ENCODE measurements at regions not wholly inside any gene's neighbourhood (a gene's known extent, or its start where the extent isn't known, plus 50 kb on each side); places are given as distances from the start of the nearest gene placed in this dataset.
"Not testable (repeated sequence)": the region's sequence is repeated elsewhere in the genome, so short reads cannot be mapped to it uniquely, and the experiment has no call there.

DNA sequence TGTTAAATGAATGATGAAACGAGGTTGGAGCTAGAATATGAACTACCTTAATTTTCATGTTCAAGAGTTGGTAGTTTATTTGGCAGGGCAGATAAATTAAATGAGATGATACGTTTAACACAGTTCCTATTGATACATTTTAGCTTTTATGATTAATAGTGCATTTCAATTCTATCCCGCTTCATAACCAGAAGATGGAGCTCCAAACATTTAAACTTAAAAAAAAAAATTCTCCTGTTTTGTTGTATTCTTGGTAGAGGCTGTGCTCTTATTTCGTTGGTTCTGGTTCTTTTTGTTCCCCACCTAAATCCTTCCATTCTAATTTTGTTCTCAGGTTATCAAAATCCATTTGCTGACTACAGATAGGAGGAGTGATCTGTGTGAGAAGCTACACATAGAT lies 71.8 kb upstream of the PTPN13 start:
- FAIRE-seq (no peak), DNase-seq (no peak), ATAC-seq (no peak)
- no peaks in the 10 kb centered on the region for H3K4me1 ChIP-seq
- intact Hi-C loops (cut with DNase I), result no loop called here
- H3K36me3 ChIP-seq, result no peaks in the 10 kb centered on the region
- TF ChIP-seq, protein P1, sequence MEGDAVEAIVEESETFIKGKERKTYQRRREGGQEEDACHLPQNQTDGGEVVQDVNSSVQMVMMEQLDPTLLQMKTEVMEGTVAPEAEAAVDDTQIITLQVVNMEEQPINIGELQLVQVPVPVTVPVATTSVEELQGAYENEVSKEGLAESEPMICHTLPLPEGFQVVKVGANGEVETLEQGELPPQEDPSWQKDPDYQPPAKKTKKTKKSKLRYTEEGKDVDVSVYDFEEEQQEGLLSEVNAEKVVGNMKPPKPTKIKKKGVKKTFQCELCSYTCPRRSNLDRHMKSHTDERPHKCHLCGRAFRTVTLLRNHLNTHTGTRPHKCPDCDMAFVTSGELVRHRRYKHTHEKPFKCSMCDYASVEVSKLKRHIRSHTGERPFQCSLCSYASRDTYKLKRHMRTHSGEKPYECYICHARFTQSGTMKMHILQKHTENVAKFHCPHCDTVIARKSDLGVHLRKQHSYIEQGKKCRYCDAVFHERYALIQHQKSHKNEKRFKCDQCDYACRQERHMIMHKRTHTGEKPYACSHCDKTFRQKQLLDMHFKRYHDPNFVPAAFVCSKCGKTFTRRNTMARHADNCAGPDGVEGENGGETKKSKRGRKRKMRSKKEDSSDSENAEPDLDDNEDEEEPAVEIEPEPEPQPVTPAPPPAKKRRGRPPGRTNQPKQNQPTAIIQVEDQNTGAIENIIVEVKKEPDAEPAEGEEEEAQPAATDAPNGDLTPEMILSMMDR (IDR thresholded peaks at IDR 0.05), result no peak
- H3K4me3 ChIP-seq, result no peak overlapping the region
- 43 to 64% methylated on average over 4 of the region's 4 CpGs for WGBS, 2 donors
- H3K27me3 ChIP-seq, result no peaks in the 10 kb centered on the region
- no peak overlapping the region for H3K27ac ChIP-seq
- no peaks in the 10 kb centered on the region for H3K9me3 ChIP-seq

DNA sequence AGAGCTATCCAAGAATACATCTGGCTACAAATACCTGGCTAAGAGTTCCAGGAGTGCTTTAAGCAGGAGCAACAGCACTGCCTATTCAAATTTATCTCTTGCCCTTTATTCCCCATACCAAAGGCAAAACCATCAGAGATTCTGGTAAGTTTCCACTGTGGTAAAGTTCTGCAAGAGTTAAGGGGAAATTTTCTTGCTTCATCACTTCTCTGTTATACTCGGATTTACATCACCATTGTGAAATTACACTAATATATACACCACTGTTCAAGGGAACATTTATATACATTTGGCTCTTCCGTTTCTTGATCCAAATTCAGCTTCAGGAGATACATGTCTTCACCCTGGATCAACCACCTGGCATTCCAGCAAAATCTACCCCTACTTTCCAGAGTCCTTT lies 70.8 kb upstream of the PTPN13 start:
- Histone ChIP-seq H3K27ac (no peak overlapping the region), H3K9me3 (no peaks in the 10 kb centered on the region), H3K4me1 (no peaks in the 10 kb centered on the region), H3K36me3 (no peaks in the 10 kb centered on the region), H3K4me3 (no peak overlapping the region), H3K27me3 (no peaks in the 10 kb centered on the region)
- DNase-seq (no peak), FAIRE-seq (no peak), ATAC-seq (no peak)
- intact Hi-C loops (cut with DNase I), result no loop called here
- WGBS, 2 donors, result 70 to 75% methylated on average over 2 of the region's 2 CpGs
- TF ChIP-seq, protein P1 (IDR thresholded peaks at IDR 0.05), result no peak

DNA sequence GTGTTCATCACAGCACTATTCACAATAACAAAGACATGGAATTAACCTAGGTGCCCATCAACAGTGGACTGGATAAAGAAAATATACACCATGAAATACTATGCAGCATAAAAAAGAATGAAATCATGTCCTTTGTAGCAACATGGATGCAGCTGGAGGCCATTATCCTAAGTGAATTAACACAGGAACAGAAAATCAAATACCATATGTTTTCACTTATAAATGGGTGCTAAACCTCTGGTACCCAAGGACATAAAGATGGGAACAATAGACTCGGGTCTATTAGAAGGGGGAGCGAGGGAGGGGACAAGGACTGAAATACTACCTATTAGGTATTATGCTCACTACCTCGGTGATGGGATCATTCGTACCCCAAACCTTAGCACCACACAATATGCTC lies 66.4 kb upstream of the PTPN13 start:
- H3K4me3 ChIP-seq; DNase-seq; H3K27ac ChIP-seq; H3K4me1 ChIP-seq; H3K9me3 ChIP-seq; H3K36me3 ChIP-seq; ATAC-seq; H3K27me3 ChIP-seq; intact Hi-C loops (cut with DNase I); FAIRE-seq: not testable (repeated sequence)
- 82 to 91% methylated on average over 4 of the region's 4 CpGs for WGBS, 2 donors

DNA sequence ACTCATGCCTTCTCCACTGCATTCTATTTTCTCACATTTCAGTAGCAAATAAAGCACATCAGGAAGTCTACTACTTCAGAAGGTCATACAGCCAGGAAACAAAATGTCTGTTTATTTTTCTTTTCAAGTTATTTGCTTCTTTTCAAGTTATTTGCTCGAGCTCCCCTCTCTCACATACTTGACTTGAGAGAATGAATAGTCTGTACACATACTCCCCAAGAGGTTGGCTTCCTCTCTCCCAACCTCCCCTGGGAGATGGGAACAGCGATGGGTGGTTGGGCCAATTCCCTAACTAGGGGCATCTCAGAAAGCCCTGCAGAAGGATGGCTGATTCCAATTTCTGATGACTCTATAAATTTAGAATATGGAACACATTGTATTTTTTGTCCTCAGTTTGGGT lies 64.7 kb upstream of the PTPN13 start:
- H3K4me3 ChIP-seq, result no peak overlapping the region
- intact Hi-C loops (cut with DNase I), result no loop called here
- no peak for DNase-seq
- no peaks in the 10 kb centered on the region for H3K36me3 ChIP-seq
- ATAC-seq, result no peak
- TF ChIP-seq, protein P1 (IDR thresholded peaks at IDR 0.05), result no peak
- H3K27me3 ChIP-seq, result no peaks in the 10 kb centered on the region
- no peaks in the 10 kb centered on the region for H3K4me1 ChIP-seq
- no peak for FAIRE-seq
- 65 to 70% methylated on average over 2 of the region's 2 CpGs for WGBS, 2 donors
- H3K9me3 ChIP-seq, result no peaks in the 10 kb centered on the region
- no peak overlapping the region for H3K27ac ChIP-seq

DNA sequence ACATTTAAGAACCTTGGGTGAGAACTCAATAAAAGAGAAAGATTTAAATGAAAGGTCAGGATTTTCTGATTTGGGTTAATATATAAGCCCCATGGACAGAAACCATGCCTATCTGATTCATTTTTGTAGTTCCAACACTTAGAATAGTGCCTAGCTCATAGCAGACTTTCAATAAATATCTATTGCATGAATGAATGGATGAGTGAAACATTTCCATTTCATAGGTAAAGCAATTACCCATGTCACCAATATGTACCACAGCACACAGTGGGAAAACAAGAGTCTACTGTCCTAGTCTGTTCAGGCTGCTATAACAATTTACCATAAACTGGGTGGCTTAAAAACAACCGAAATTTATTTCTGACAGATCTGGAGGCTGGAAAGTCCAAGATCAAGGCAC lies 63.9 kb upstream of the PTPN13 start:
- H3K9me3 ChIP-seq, result no peaks in the 10 kb centered on the region
- intact Hi-C loops (cut with DNase I), result no loop called here
- H3K27ac ChIP-seq, result no peak overlapping the region
- H3K27me3 ChIP-seq, result no peaks in the 10 kb centered on the region
- WGBS, 2 donors, result 76 to 97% methylated on average over 1 of the region's 1 CpG
- no peak for DNase-seq
- H3K4me1 ChIP-seq, result no peaks in the 10 kb centered on the region
- no peak for ATAC-seq
- TF ChIP-seq, protein P1 (IDR thresholded peaks at IDR 0.05), result no peak
- H3K4me3 ChIP-seq, result no peak overlapping the region
- FAIRE-seq, result no peak
- H3K36me3 ChIP-seq, result no peaks in the 10 kb centered on the region

DNA sequence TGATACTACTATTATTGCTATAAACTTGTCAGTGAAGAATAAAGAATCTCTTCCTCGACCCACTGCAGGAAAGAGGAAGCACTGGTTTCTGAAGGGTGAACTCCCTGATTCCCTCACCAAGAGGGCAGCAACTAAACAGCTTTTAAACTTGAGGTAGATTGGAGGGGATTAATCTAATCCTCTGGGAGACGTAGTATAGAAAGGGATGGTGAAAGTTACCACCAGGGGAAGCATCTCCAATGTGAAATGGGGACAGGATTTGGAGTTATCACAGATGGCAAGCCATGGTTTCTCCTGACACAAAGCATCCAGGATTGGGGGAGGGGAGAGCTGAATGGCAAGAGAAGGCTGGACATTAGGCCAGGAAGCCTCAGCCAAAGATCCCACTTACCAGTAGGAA lies 62.7 kb upstream of the PTPN13 start:
- H3K4me1 ChIP-seq, result no peaks in the 10 kb centered on the region
- TF ChIP-seq, protein P1 (IDR thresholded peaks at IDR 0.05), result no peak
- ATAC-seq, result no peak
- WGBS, 2 donors, result 84 to 86% methylated on average over 2 of the region's 2 CpGs
- no peak overlapping the region for H3K4me3 ChIP-seq
- no peak for FAIRE-seq
- H3K27ac ChIP-seq, result no peak overlapping the region
- intact Hi-C loops (cut with DNase I), result no loop called here
- DNase-seq, result no peak
- H3K9me3 ChIP-seq, result no peaks in the 10 kb centered on the region
- no peaks in the 10 kb centered on the region for H3K36me3 ChIP-seq
- no peaks in the 10 kb centered on the region for H3K27me3 ChIP-seq
